ENCODE measurements at regions not wholly inside any gene's neighbourhood (a gene's known extent, or its start where the extent isn't known, plus 50 kb on each side); places are given as distances from the start of the nearest gene placed in this dataset.
"Not testable (repeated sequence)": the region's sequence is repeated elsewhere in the genome, so short reads cannot be mapped to it uniquely, and the experiment has no call there.

DNA sequence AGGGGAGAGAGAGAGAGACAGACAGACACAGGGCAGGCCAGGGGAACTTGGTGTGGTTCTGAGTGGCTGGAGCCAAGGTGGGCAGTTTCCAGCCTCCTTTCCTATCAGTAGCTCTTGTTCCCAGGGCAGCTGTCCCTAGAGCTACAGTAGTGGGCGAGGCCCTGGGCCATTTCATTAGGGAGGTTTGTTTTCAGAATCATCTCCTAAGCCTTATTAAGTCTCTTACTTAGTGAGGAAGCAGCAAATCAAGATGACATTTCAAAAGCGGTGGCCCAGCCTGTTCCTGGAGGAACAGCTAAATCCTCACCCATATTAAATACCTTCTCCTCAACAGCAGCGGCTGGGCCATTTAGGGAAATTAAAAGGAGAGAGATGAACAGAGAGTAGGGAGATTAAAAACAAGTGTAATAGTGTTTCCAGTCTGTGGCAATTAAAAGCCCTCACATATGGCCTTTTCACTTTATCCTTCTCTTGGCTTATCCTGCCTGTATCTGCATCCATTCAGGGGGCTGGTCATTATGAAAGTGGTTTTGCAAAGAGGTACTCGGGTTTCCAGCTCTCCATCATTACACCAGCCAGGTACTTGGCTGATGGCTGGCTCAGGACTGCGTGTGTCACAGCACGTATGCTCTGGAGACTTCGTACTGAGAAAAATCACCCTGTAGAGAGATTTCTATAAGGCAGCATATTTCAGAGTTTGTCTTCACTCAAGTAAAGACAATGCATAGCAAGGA lies 91.9 kb upstream of the PRR23C start:
- DNase-seq, result no peak

DNA sequence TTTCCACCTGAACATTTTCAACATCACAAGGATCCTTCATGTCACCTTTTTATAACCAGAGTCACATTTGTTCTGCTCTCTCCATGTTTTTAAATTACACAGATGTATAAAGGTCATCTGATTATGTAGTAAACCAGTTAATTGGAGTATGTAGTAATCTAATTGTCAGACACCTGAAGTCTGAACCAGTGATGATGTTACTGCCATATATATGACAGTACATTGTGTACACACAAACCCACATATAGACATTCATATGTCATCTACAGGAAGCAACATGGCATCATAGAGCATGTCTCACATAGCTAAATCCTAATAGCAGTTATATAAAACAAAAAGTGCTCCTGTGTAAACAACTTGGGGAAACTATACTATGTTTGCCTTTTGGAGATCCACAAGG lies 95.9 kb upstream of the PRR23C start:
- no peak for DNase-seq

- DNase-seq, result not testable (repeated sequence)
These were observed 101.3 kb upstream of the PRR23C start for GRCh38 chr3:139145980-139146379.

DNA sequence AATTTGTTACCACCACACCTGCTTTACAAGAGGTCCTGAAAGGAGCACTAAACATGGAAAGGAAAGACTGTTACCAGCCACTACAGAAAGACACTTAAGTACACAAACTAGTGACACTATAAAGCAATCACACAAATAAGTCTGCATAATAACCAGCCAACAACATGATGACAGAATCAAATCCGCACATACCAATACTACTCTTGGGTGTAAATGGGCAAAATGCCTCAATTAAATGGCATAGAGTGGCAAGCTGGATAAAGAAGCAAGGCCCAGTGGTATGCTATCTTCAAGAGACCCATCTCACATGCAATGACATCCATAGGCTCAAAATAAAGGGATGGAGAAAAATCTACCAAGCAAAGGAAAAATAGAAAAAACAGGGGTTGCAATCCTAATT lies 106.8 kb upstream of the PRR23C start:
- DNase-seq, result no peak

DNA sequence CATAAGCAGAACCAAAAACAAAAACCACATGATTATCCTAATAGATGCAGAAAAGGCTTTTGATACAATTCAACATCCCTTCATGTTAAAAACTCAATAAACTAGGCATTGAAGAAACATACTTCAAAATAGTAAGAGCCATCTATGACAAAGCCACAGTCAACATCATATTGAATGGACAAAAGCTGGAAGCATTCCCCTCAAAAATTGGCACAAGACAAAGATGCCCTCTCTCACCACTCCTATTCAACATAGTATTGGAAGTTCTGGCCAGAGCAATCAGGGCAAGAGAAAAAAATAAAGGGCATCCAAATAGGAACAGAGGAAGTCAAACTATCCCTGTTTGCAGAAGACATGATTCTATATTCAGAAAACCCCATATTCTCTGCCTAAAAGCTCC lies 108.7 kb upstream of the PRR23C start:
- not testable (repeated sequence) for DNase-seq

GRCh38 chr3:139157161-139157932 lies 112.7 kb upstream of the PRR23C start:
- DNase-seq, result no peak

GRCh38 chr3:139159356-139159755 lies 114.7 kb upstream of the PRR23C start:
- DNase-seq, result no peak

DNA sequence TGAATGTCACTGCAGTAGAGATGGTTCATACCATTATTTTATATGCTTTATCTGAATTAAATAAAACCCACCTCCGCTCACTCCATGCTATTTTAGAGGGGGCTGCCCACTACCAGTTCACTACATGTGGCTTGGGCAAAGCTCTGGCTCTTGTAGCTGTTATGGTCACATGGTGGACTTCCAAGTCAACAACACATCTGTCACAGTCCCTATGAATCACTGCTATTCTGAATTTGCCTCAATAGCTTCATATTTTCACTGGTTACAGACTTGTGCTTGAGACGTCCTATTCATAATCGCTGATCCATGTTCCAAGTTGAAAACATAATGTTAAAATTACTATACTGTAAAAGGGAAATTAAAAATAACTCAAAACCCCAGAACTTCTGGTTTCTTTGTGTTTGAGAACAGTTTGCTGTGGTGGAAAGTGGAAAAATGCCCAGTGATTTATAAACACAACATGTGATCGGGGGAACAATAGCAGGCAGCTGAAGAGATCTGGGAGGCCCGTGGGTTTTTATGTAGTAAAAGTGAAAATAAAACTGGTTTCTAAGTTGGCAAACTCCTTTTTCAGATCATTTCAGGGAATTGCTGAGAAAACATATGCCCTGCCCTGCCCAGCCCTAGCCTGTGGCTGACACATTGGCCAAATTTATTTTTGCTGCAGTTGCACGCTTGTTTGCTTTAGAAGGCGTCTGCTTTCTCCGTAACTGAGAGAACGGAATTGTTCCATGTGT lies 128.8 kb upstream of the PRR23C start:
- DNase-seq, result no peak

GRCh38 chr3:139180489-139180888 lies 135.8 kb upstream of the PRR23C start:
- no peak for DNase-seq

DNA sequence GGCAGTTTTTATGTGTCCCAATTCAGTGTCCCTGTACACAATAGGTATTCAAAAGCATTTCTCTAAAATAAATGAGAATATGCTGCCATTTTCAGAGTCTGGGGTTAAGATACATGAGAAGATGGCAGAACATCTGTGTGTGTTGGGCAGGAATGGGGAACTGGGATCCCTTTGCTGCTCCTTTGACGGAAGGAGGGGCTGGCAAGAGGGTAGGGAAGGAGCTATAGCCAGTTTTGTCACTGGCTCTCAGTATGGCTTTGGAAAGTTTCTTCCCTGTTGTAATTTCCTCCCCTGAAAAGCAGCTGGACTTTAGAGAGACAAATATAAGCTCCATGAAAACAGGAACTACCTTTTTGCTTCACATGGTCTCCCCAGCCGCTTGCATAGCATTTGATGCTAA lies 137.5 kb upstream of the PRR23C start:
- no peak for DNase-seq

DNA sequence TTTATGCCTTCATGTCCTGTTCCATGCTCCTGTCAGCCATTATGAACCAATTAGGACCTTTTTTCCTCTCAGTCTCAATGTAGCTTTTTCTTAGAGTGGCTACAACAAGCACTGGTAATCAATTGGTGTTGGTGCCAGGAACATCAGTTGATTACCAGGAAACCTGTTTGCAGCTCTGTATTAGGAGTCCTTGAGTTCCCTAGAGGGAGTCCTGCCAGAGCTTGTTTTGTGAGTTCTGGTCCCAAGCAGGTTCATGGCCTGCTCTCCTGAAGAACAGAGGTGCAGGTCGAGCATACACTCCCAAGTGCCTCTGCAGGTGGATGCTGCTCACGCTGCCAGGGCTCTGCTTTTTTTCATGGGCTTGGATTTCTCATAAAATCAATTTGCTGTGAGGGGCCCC lies 137.9 kb upstream of the PRR23C start:
- DNase-seq, result no peak

DNA sequence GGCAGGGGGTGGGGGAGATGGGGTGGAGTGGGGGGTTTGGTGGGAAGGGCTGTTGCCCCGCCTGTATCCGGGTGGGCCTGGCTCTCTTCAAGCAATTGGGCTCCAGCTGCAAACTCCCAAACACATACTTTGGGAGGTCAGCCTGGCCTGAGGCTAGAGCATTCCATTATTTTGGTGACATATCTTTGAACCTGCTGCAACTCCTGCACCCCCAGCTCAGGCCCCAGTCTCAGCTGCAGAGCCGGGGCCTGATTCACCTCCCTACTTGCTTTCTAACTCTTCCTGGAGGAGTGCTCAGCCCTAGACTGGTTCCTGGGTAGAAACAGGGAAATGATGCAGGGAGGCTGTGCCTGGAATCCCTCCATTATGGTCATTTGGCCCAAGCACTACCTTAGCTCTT lies 140.8 kb upstream of the PRR23C start:
- DNase-seq, result no peak

- no peak for DNase-seq
These were observed 142.5 kb upstream of the PRR23C start for GRCh38 chr3:139187154-139187553.

DNA sequence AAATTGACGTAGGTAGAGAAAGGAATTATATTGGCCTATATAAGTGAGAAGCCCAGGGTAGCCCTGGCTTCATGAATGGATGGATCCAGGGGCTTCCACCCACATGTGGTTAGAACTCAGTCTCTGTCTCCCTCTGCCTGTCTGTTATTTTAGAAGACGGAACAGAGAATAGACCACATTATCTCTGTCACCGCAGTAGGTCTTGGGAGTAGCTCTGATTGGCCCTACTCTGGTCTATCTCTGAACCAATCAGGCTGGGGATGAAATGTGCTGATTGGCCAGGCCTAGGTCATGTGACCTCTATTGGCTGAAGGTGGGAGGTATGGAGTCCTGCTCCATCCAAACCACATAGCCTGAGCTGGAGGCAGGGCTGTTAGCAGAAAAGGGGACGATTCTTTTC lies 143.0 kb upstream of the PRR23C start:
- no peak for DNase-seq

GRCh38 chr3:139189943-139190342 lies 145.3 kb upstream of the PRR23C start:
- no peak for DNase-seq

DNA sequence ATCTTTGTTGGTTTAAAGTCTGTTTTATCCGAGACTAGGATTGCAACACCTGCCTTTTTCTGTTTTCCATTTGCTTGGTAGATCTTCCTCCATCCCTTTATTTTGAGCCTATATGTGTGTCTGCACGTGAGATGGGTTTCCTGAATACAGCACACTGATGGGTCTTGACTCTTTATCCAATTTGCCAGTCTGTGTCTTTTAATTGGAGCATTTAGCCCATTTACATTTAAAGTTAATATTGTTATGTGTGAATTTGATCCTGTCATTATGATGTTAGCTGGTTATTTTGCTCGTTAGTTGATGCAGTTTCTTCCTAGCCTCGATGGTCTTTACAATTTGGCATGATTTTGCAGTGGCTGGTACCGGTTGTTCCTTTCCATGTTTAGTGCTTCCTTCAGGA lies 149.4 kb upstream of the MRPS22 start:
- not testable (repeated sequence) for DNase-seq

- DNase-seq, result not testable (repeated sequence)
These were observed 147.7 kb upstream of the MRPS22 start for GRCh38 chr3:139196146-139196545.

- DNase-seq, result no peak
These were observed 146.6 kb upstream of the MRPS22 start for GRCh38 chr3:139197251-139197650.

GRCh38 chr3:139198186-139198585 lies 145.6 kb upstream of the MRPS22 start:
- DNase-seq, result no peak

DNA sequence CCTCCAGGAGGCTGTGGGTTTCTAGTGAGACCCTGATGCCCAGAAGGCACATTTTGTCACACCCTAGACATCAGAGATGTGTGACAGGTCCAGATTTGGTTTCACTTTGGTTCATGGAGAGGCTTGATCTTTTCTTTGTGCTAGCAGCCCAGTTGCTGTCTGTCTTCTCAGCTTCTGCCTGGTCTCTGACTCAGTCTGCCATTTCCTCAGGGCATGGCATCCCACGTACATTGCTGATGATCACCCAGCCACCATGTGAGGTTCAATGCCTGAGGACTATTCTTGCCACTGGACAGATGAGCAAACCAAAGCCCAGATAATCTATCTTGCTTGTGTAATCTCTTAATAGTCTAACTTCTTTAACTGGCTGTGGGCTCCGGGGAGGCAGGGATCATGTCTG lies 144.9 kb upstream of the MRPS22 start:
- no peak for DNase-seq

GRCh38 chr3:139199421-139200010 lies 144.3 kb upstream of the MRPS22 start:
- DNase-seq, result no peak

DNA sequence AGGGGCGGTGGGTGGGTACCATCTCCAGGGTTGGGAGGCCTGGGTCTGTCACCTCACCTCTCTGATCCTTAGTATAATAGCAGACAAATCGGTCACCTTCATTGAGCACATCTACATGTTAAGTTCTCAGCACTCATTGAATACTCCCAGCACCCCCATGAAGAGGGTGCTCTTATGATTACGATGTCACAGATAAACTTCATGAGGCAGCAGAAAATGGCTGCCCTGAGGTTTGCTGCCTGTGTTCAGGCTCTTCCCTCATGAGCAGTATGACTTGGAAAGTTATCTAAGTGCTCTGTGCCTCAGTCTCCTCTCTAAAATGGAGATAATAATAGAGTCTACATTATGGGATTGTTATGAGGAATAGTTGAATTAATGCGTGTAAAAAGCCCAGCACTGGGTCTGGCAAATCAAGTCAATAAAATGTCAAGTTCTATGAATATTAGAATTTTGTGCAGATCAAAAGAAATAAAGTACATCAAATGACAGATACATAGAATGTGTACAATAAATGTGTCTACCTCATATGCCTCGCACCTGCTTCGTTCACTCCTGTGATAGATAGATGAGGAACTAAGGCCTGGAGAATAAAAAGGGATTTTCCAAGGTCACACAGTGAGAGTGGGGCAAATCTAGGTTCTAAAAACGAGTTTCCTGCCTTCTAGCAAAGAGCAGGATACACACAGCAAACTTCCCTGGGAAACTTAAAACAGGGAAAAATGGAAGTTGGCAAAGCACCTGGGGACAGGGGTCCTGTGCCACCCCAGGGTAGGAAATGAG lies 142.2 kb upstream of the MRPS22 start:
- DNase-seq, result no peak
